ENCODE measurements at regions not wholly inside any gene's neighbourhood (a gene's known extent, or its start where the extent isn't known, plus 50 kb on each side); places are given as distances from the start of the nearest gene placed in this dataset.

GRCh38 chr22:48824712-48825651 lies 1002.7 kb downstream of the BRD1 start:
- no peak for DNase-seq (ENCODE audit: low spot score)
- Histone ChIP-seq H3K36me3 (no peaks in the 10 kb centered on the region), H3K9me3 (no peaks in the 10 kb centered on the region), H3K27me3 (replicated peaks; ENCODE audit: insufficient read depth) (no peaks in the 10 kb centered on the region), H3K27ac (no peak overlapping the region), H3K4me3 (no peak overlapping the region), H3K4me1 (ENCODE audit: control insufficient read depth in 1 of 2, low read depth in 2 of 2) (no peaks in the 10 kb centered on the region)
- TF ChIP-seq CTCF (IDR thresholded peaks at IDR 0.05), result no peak
- no peak for ATAC-seq (ENCODE audit: insufficient number of reproducible peaks, low FRiP score, low read depth)

GRCh38 chr22:48823941-48824340 lies 1003.7 kb downstream of the BRD1 start:
- ATAC-seq (ENCODE audit: insufficient number of reproducible peaks, low FRiP score, low read depth) (no peak), DNase-seq (ENCODE audit: low spot score) (no peak)
- H3K4me3 ChIP-seq, result no peak overlapping the region
- no peaks in the 10 kb centered on the region for H3K9me3 ChIP-seq
- H3K4me1 ChIP-seq (ENCODE audit: control insufficient read depth in 1 of 2, low read depth in 2 of 2), result no peaks in the 10 kb centered on the region
- no peak overlapping the region for H3K27ac ChIP-seq
- no peaks in the 10 kb centered on the region for H3K27me3 ChIP-seq (replicated peaks; ENCODE audit: insufficient read depth)
- no peaks in the 10 kb centered on the region for H3K36me3 ChIP-seq
- no peak for TF ChIP-seq CTCF (IDR thresholded peaks at IDR 0.05)

GRCh38 chr22:48822278-48823233 lies 1005.1 kb downstream of the BRD1 start:
- DNase-seq (ENCODE audit: low spot score), result no peak
- Histone ChIP-seq H3K4me1 (ENCODE audit: control insufficient read depth in 1 of 2, low read depth in 2 of 2) (no peaks in the 10 kb centered on the region), H3K9me3 (no peaks in the 10 kb centered on the region), H3K36me3 (no peaks in the 10 kb centered on the region), H3K27ac (no peak overlapping the region), H3K4me3 (no peak overlapping the region), H3K27me3 (replicated peaks; ENCODE audit: insufficient read depth) (no peaks in the 10 kb centered on the region)
- TF ChIP-seq CTCF (IDR thresholded peaks at IDR 0.05), result no peak
- ATAC-seq (ENCODE audit: insufficient number of reproducible peaks, low FRiP score, low read depth), result no peak

GRCh38 chr22:48821727-48822126 lies 1005.9 kb downstream of the BRD1 start:
- TF ChIP-seq CTCF (IDR thresholded peaks at IDR 0.05), result no peak
- Histone ChIP-seq H3K27me3 (replicated peaks; ENCODE audit: insufficient read depth) (no peaks in the 10 kb centered on the region), H3K36me3 (no peaks in the 10 kb centered on the region), H3K4me3 (no peak overlapping the region), H3K27ac (no peak overlapping the region), H3K4me1 (ENCODE audit: control insufficient read depth in 1 of 2, low read depth in 2 of 2) (no peaks in the 10 kb centered on the region), H3K9me3 (no peaks in the 10 kb centered on the region)
- ATAC-seq (ENCODE audit: insufficient number of reproducible peaks, low FRiP score, low read depth) (no peak), DNase-seq (ENCODE audit: low spot score) (no peak)

GRCh38 chr22:48821346-48821690 lies 1006.4 kb downstream of the BRD1 start:
- no peak for ATAC-seq (ENCODE audit: insufficient number of reproducible peaks, low FRiP score, low read depth)
- Histone ChIP-seq H3K9me3 (no peaks in the 10 kb centered on the region), H3K36me3 (no peaks in the 10 kb centered on the region), H3K4me3 (no peak overlapping the region), H3K27me3 (replicated peaks; ENCODE audit: insufficient read depth) (no peaks in the 10 kb centered on the region), H3K4me1 (ENCODE audit: control insufficient read depth in 1 of 2, low read depth in 2 of 2) (no peaks in the 10 kb centered on the region), H3K27ac (no peak overlapping the region)
- TF ChIP-seq CTCF (IDR thresholded peaks at IDR 0.05), result no peak
- DNase-seq (ENCODE audit: low spot score), result no peak
